ENCODE measurements at regions not wholly inside any gene's neighbourhood (a gene's known extent, or its start where the extent isn't known, plus 50 kb on each side); places are given as distances from the start of the nearest gene placed in this dataset.

GRCh38 chr14:34368115-34368970 is 93.7 kb downstream of the SPTSSA start (continued):
- TF ChIP-seq ZBTB40 (IDR thresholded peaks at IDR 0.05) (no peak), ZBTB40 (CRISPR knock-in tag; IDR thresholded peaks at IDR 0.05) (no peak; the same call in 1 of the 2 replicates), ZBTB38 (CRISPR knock-in tag; IDR thresholded peaks at IDR 0.05) (no peak), ZNF577 (CRISPR knock-in tag; IDR thresholded peaks at IDR 0.05; ENCODE audit: borderline replicate concordance, low read depth) (no peak), ZNF549 (CRISPR knock-in tag; IDR thresholded peaks at IDR 0.05) (0 out of 2 replicates have a peak, but pooled peaks have one; percentile 52), ZNF292 (CRISPR knock-in tag; IDR thresholded peaks at IDR 0.05; ENCODE audit: borderline replicate concordance, low read depth) (no peak; the same call in 1 of the 2 replicates), MTF2 (CRISPR knock-in tag; IDR thresholded peaks at IDR 0.05; ENCODE audit: borderline replicate concordance) (no peak), ZNF33A (CRISPR knock-in tag; IDR thresholded peaks at IDR 0.05; ENCODE audit: borderline replicate concordance) (no peak), ZNF407 (CRISPR knock-in tag; IDR thresholded peaks at IDR 0.05; ENCODE audit: not compliant biosample characterization) (no peak), ZNF792 (CRISPR knock-in tag; IDR thresholded peaks at IDR 0.05) (no peak), GTF3A (CRISPR knock-in tag; conservative IDR thresholded peaks at IDR 0.05) (no peak), GATAD2A (CRISPR knock-in tag; IDR thresholded peaks at IDR 0.05) (peak; percentile 98)

Data from HepG2 (cell line).